ENCODE measurements at regions not wholly inside any gene's neighbourhood (a gene's known extent, or its start where the extent isn't known, plus 50 kb on each side); places are given as distances from the start of the nearest gene placed in this dataset.

- intact Hi-C loops (cut with micrococcal nuclease): no loop called here
- CTCF ChIA-PET: no interaction called here
- Mint-ChIP-seq H3K4me3 (no peak overlapping the region), H3K27me3 (ENCODE audit: low read depth) (no peaks in the 10 kb centered on the region), H3K9me3 (no peaks in the 10 kb centered on the region), H3K27ac (no peak overlapping the region), H3K36me3 (ENCODE audit: low read depth) (no peaks in the 10 kb centered on the region), H3K4me1 (ENCODE audit: low read depth) (peaks cover 4% of the 10 kb centered on the region)
- DNase-seq: no peak
Measured at GRCh38 chr14:97527993-97528392, 730.8 kb downstream of the VRK1 start.

- no peak for DNase-seq
- intact Hi-C loops (cut with micrococcal nuclease): no loop called here
- CTCF ChIA-PET: no interaction called here
- Mint-ChIP-seq H3K4me3 (no peak overlapping the region), H3K27ac (no peak overlapping the region), H3K36me3 (ENCODE audit: low read depth) (no peaks in the 10 kb centered on the region), H3K4me1 (ENCODE audit: low read depth) (no peaks in the 10 kb centered on the region), H3K27me3 (ENCODE audit: low read depth) (no peaks in the 10 kb centered on the region), H3K9me3 (no peaks in the 10 kb centered on the region)
Measured at GRCh38 chr14:97532052-97532451, 734.9 kb downstream of the VRK1 start.

GRCh38 chr14:97536421-97536820 lies 739.2 kb downstream of the VRK1 start:
- DNase-seq: no peak
- CTCF ChIA-PET: no interaction called here
- H3K9me3 Mint-ChIP-seq: no peaks in the 10 kb centered on the region
- H3K36me3 Mint-ChIP-seq (ENCODE audit: low read depth): no peaks in the 10 kb centered on the region
- no peaks in the 10 kb centered on the region for H3K27me3 Mint-ChIP-seq (ENCODE audit: low read depth)
- intact Hi-C loops (cut with micrococcal nuclease): no loop called here
- H3K4me3 Mint-ChIP-seq: no peak overlapping the region
- H3K4me1 Mint-ChIP-seq (ENCODE audit: low read depth): no peaks in the 10 kb centered on the region
- no peak overlapping the region for H3K27ac Mint-ChIP-seq

GRCh38 chr14:97538749-97539410 lies 741.7 kb downstream of the VRK1 start:
- CTCF ChIA-PET: no interaction called here
- intact Hi-C loops (cut with micrococcal nuclease): no loop called here
- Mint-ChIP-seq H3K4me3 (no peak overlapping the region), H3K9me3 (no peaks in the 10 kb centered on the region), H3K27me3 (ENCODE audit: low read depth) (no peaks in the 10 kb centered on the region), H3K27ac (no peak overlapping the region), H3K36me3 (ENCODE audit: low read depth) (no peaks in the 10 kb centered on the region), H3K4me1 (ENCODE audit: low read depth) (peaks cover 5% of the 10 kb centered on the region)
- DNase-seq: no peak

- H3K27me3 Mint-ChIP-seq (ENCODE audit: low read depth): no peaks in the 10 kb centered on the region
- H3K9me3 Mint-ChIP-seq: no peaks in the 10 kb centered on the region
- no peak for DNase-seq
- intact Hi-C loops (cut with micrococcal nuclease): no loop called here
- H3K27ac Mint-ChIP-seq: no peak overlapping the region
- peaks cover 5% of the 10 kb centered on the region for H3K4me1 Mint-ChIP-seq (ENCODE audit: low read depth)
- no peaks in the 10 kb centered on the region for H3K36me3 Mint-ChIP-seq (ENCODE audit: low read depth)
- CTCF ChIA-PET: no interaction called here
- H3K4me3 Mint-ChIP-seq: no peak overlapping the region
Measured at GRCh38 chr14:97539411-97539795, 742.2 kb downstream of the VRK1 start.

GRCh38 chr14:97539884-97540283 lies 742.7 kb downstream of the VRK1 start:
- H3K4me1 Mint-ChIP-seq (ENCODE audit: low read depth): peaks cover 5% of the 10 kb centered on the region
- no peak overlapping the region for H3K4me3 Mint-ChIP-seq
- DNase-seq: no peak
- no peak overlapping the region for H3K27ac Mint-ChIP-seq
- CTCF ChIA-PET: no interaction called here
- H3K27me3 Mint-ChIP-seq (ENCODE audit: low read depth): no peaks in the 10 kb centered on the region
- H3K9me3 Mint-ChIP-seq: no peaks in the 10 kb centered on the region
- no peaks in the 10 kb centered on the region for H3K36me3 Mint-ChIP-seq (ENCODE audit: low read depth)
- intact Hi-C loops (cut with micrococcal nuclease): no loop called here

GRCh38 chr14:97543221-97543620 lies 746.0 kb downstream of the VRK1 start:
- H3K27me3 Mint-ChIP-seq (ENCODE audit: low read depth): no peaks in the 10 kb centered on the region
- no peaks in the 10 kb centered on the region for H3K9me3 Mint-ChIP-seq
- H3K36me3 Mint-ChIP-seq (ENCODE audit: low read depth): no peaks in the 10 kb centered on the region
- no peak overlapping the region for H3K27ac Mint-ChIP-seq
- H3K4me1 Mint-ChIP-seq (ENCODE audit: low read depth): peaks cover 5% of the 10 kb centered on the region
- no peak overlapping the region for H3K4me3 Mint-ChIP-seq
- no peak for DNase-seq
- CTCF ChIA-PET: no interaction called here
- intact Hi-C loops (cut with micrococcal nuclease): no loop called here

- no peak for DNase-seq
- Mint-ChIP-seq H3K36me3 (ENCODE audit: low read depth) (no peaks in the 10 kb centered on the region), H3K27me3 (ENCODE audit: low read depth) (no peaks in the 10 kb centered on the region), H3K9me3 (no peaks in the 10 kb centered on the region), H3K27ac (no peak overlapping the region), H3K4me3 (no peak overlapping the region), H3K4me1 (ENCODE audit: low read depth) (peaks cover 5% of the 10 kb centered on the region)
- intact Hi-C loops (cut with micrococcal nuclease): no loop called here
- CTCF ChIA-PET: no interaction called here
Measured at GRCh38 chr14:97543816-97544215, 746.6 kb downstream of the VRK1 start.

GRCh38 chr14:97544571-97544970 lies 747.4 kb downstream of the VRK1 start:
- CTCF ChIA-PET: interaction anchor here (0.7 kb wide), 1 partner anchor 399 kb away, joined by 3 read pairs; no protein-coding TSS in a partner anchor
- intact Hi-C loops (cut with micrococcal nuclease): no loop called here
- Mint-ChIP-seq H3K27me3 (ENCODE audit: low read depth) (no peaks in the 10 kb centered on the region), H3K27ac (no peak overlapping the region), H3K4me3 (no peak overlapping the region), H3K36me3 (ENCODE audit: low read depth) (no peaks in the 10 kb centered on the region), H3K4me1 (ENCODE audit: low read depth) (peaks cover 5% of the 10 kb centered on the region), H3K9me3 (no peaks in the 10 kb centered on the region)
- no peak for DNase-seq

GRCh38 chr14:97546491-97547230 lies 749.5 kb downstream of the VRK1 start:
- no peak overlapping the region for H3K27ac Mint-ChIP-seq
- H3K36me3 Mint-ChIP-seq (ENCODE audit: low read depth): no peaks in the 10 kb centered on the region
- CTCF ChIA-PET: interaction anchor here (1.0 kb wide), 1 partner anchor 9 kb away, joined by 3 read pairs; no protein-coding TSS in a partner anchor
- intact Hi-C loops (cut with micrococcal nuclease): no loop called here
- H3K4me3 Mint-ChIP-seq: no peak overlapping the region
- H3K4me1 Mint-ChIP-seq (ENCODE audit: low read depth): peaks cover 5% of the 10 kb centered on the region
- no peak for DNase-seq
- no peaks in the 10 kb centered on the region for H3K27me3 Mint-ChIP-seq (ENCODE audit: low read depth)
- H3K9me3 Mint-ChIP-seq: no peaks in the 10 kb centered on the region

- intact Hi-C loops (cut with micrococcal nuclease): no loop called here
- DNase-seq: no peak
- no peak overlapping the region for H3K4me3 Mint-ChIP-seq
- H3K36me3 Mint-ChIP-seq (ENCODE audit: low read depth): no peaks in the 10 kb centered on the region
- CTCF ChIA-PET: no interaction called here
- no peaks in the 10 kb centered on the region for H3K4me1 Mint-ChIP-seq (ENCODE audit: low read depth)
- H3K9me3 Mint-ChIP-seq: no peaks in the 10 kb centered on the region
- no peaks in the 10 kb centered on the region for H3K27me3 Mint-ChIP-seq (ENCODE audit: low read depth)
- no peak overlapping the region for H3K27ac Mint-ChIP-seq
Measured at GRCh38 chr14:97550463-97550862, 753.3 kb downstream of the VRK1 start.

GRCh38 chr14:97554597-97554996 lies 757.4 kb downstream of the VRK1 start:
- no peak overlapping the region for H3K27ac Mint-ChIP-seq
- no peak overlapping the region for H3K4me3 Mint-ChIP-seq
- CTCF ChIA-PET: no interaction called here
- H3K27me3 Mint-ChIP-seq (ENCODE audit: low read depth): no peaks in the 10 kb centered on the region
- DNase-seq: no peak
- no peaks in the 10 kb centered on the region for H3K36me3 Mint-ChIP-seq (ENCODE audit: low read depth)
- intact Hi-C loops (cut with micrococcal nuclease): no loop called here
- peaks cover 3% of the 10 kb centered on the region for H3K9me3 Mint-ChIP-seq
- no peaks in the 10 kb centered on the region for H3K4me1 Mint-ChIP-seq (ENCODE audit: low read depth)

- H3K27me3 Mint-ChIP-seq (ENCODE audit: low read depth): no peaks in the 10 kb centered on the region
- no peak overlapping the region for H3K4me3 Mint-ChIP-seq
- H3K36me3 Mint-ChIP-seq (ENCODE audit: low read depth): peaks cover 4% of the 10 kb centered on the region
- H3K9me3 Mint-ChIP-seq: peaks cover 9% of the 10 kb centered on the region
- CTCF ChIA-PET: no interaction called here
- H3K27ac Mint-ChIP-seq: no peak overlapping the region
- DNase-seq: no peak
- intact Hi-C loops (cut with micrococcal nuclease): no loop called here
- H3K4me1 Mint-ChIP-seq (ENCODE audit: low read depth): no peaks in the 10 kb centered on the region
Measured at GRCh38 chr14:97564334-97564733, 767.2 kb downstream of the VRK1 start.

Data from activated naive CD4-positive, alpha-beta T cell treated with anti-CD3 and anti-CD28 coated beads for 36 hours (primary cell).